ENCODE measurements at regions not wholly inside any gene's neighbourhood (a gene's known extent, or its start where the extent isn't known, plus 50 kb on each side); places are given as distances from the start of the nearest gene placed in this dataset.
"Not testable (repeated sequence)": the region's sequence is repeated elsewhere in the genome, so short reads cannot be mapped to it uniquely, and the experiment has no call there.

DNA sequence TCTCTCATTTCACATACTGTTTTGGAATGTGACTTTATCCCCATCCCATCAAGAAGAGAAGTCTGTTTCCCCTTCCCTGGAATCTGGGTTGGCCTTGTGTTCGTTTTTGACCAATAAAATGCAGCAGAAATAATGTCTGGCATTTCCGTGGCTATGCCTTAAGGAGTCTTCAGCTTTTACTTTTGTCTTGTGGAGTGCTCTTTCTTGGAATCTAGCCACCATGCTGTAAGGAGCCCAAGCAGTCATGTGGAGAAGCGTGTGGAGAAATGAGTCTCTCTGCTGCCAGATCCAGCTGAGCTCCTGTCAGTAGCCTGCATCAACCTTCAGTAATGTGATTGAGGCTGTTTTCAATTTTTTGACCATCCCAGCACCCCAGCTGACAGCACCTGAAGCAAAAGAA lies 84.4 kb upstream of the ARMCX2 start:
- in situ Hi-C loops (cut with MboI; ENCODE audit: low pct_unique_long_range_greater_than_20kb in 2 of 9, low sequenced_read_pairs in 9 of 9, unreplicated experiment in 9 of 9), result no loop called here
- Histone ChIP-seq H3K27ac (no peak overlapping the region), H3K4me3 (no peak overlapping the region), H3K4me1 (replicated peaks in 1 of 2) (no peaks in the 10 kb centered on the region)
- ATAC-seq (replicated peaks in 6 of 8), result no peak
- 28% methylated on average over 2 of the region's 3 CpGs; no CpG with 5 or more reads in 9 of the 10 experiments for WGBS, 10 experiments

GRCh38 chrX:101740642-101741041 lies 81.0 kb upstream of the ARMCX2 start:
- no peak for ATAC-seq (replicated peaks in 6 of 8)
- 0 to 78% (median 11%) methylated on average over 1 to 2 of the region's 2 CpGs; no CpG with 5 or more reads in 6 of the 10 experiments for WGBS, 10 experiments
- Histone ChIP-seq H3K4me1 (replicated peaks in 1 of 2) (no peaks in the 10 kb centered on the region), H3K27ac (no peak overlapping the region), H3K4me3 (no peak overlapping the region)
- in situ Hi-C loops (cut with MboI; ENCODE audit: low pct_unique_long_range_greater_than_20kb in 2 of 9, low sequenced_read_pairs in 9 of 9, unreplicated experiment in 9 of 9), result no loop called here

DNA sequence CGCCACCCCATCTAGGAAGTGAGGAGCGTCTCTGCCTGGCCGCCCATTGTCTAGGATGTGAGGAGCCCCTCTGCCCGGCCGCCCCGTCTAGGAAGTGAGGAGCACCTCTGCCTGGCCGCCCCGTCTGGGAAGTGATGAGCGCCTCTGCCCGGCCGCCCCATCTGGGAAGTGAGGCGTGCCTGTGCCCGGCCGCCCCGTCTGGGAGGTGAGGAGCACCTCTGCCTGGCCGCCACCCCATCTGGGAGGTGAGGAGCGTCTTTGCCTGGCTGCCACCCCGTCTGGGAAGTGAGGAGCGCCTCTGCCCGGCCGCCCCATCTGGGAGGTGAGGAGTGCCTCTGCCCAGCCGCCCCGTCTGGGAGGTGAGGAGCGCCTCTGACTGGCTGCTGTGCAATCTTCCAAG lies 79.2 kb upstream of the ARMCX2 start:
- ATAC-seq (replicated peaks in 6 of 8); in situ Hi-C loops (cut with MboI; ENCODE audit: low pct_unique_long_range_greater_than_20kb in 2 of 9, low sequenced_read_pairs in 9 of 9, unreplicated experiment in 9 of 9); H3K27ac ChIP-seq; H3K4me1 ChIP-seq (replicated peaks in 1 of 2); H3K4me3 ChIP-seq: not testable (repeated sequence)
- no CpG with 5 or more reads among the region's 24 CpGs for whole genome bisulfite sequencing, 10 experiments

GRCh38 chrX:101738411-101738810 lies 78.8 kb upstream of the ARMCX2 start:
- in situ Hi-C loops (cut with MboI; ENCODE audit: low pct_unique_long_range_greater_than_20kb in 2 of 9, low sequenced_read_pairs in 9 of 9, unreplicated experiment in 9 of 9); H3K27ac ChIP-seq; H3K4me1 ChIP-seq (replicated peaks in 1 of 2); ATAC-seq (replicated peaks in 6 of 8); H3K4me3 ChIP-seq: not testable (repeated sequence)
- WGBS, 10 experiments, result no CpG with 5 or more reads among the region's 17 CpGs

DNA sequence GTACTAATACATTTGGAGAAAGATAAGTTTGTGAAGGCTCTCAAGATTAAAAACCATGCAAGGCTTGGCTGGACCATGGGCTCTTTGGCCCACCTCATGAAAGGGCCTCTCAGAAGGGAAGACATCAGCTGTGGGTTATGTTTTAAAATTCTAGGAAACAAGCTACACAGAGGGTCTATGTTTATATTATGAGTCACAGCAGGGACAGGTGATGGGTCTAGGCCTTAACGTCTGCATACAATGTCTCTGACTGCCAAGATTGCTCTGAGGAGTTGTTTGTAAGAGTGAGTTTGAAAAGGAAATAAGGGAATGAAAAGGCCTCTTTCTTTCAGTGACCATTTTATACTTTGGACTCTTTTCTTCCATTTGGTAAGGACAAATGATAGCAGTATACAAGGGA lies 77.0 kb upstream of the ARMCX2 start:
- in situ Hi-C loops (cut with MboI; ENCODE audit: low pct_unique_long_range_greater_than_20kb in 2 of 9, low sequenced_read_pairs in 9 of 9, unreplicated experiment in 9 of 9), result no loop called here
- H3K4me1 ChIP-seq (replicated peaks in 1 of 2), result no peaks in the 10 kb centered on the region
- no CpG with 5 or more reads among the region's 1 CpG for WGBS, 10 experiments
- H3K27ac ChIP-seq, result no peak overlapping the region
- H3K4me3 ChIP-seq, result no peak overlapping the region
- no peak for ATAC-seq (replicated peaks in 6 of 8)

DNA sequence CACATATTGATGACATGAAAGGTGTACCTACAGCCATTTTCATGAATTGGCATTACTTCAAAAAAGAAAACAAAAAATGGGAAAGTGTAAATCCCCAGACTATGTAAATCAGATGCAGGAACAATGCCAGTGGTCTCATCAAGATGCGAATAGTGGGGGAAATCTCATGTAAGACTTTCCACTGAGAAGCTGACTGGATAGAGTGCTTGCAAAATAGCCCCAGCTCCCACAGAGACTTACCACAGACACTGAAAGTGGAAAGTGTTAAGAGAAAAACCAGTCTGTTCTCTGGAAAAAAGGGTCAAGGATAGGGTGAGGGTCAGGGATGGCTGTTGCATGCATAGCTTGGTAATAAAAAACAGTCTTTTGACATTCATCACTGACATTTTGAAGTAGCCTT lies 73.2 kb upstream of the ARMCX2 start:
- in situ Hi-C loops (cut with MboI; ENCODE audit: low pct_unique_long_range_greater_than_20kb in 2 of 9, low sequenced_read_pairs in 9 of 9, unreplicated experiment in 9 of 9), result no loop called here
- peak in 2 of 8 experiments; percentile 46 to 82 for ATAC-seq (replicated peaks in 6 of 8)
- Histone ChIP-seq H3K27ac (no peak overlapping the region), H3K4me3 (no peak overlapping the region), H3K4me1 (replicated peaks in 1 of 2) (no peaks in the 10 kb centered on the region)
- 43 to 100% (median 86%) methylated on average over 1 of the region's 1 CpG; no CpG with 5 or more reads in 7 of the 10 experiments for WGBS, 10 experiments

DNA sequence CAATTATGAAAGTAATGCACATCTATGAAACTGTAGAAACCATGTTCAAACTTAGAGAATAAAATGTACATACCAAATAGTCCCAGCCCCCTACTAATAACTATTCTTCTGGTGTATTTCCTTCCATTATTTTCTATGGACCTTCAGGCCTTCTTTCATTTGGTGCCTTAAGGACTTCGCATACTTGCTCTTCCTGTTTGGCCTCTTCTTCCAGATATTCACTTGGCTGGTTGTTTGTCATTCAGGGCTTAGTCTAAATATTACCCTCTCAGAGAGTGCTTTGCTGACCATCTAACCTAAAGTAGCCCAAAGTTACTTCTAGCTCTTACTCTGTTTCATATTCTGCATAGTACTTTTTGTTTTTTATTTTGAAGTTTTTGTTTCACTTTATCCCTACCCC lies 70.3 kb upstream of the ARMCX2 start:
- no peak for ATAC-seq (replicated peaks in 6 of 8)
- WGBS, 10 experiments, result 44 to 83% (median 50%) methylated on average over 1 of the region's 1 CpG; no CpG with 5 or more reads in 7 of the 10 experiments
- Histone ChIP-seq H3K4me3 (no peak overlapping the region), H3K4me1 (replicated peaks in 1 of 2) (no peaks in the 10 kb centered on the region), H3K27ac (no peak overlapping the region)
- in situ Hi-C loops (cut with MboI; ENCODE audit: low pct_unique_long_range_greater_than_20kb in 2 of 9, low sequenced_read_pairs in 9 of 9, unreplicated experiment in 9 of 9), result no loop called here

Measured in motor neuron (in vitro differentiated cells).